ENCODE measurements at regions not wholly inside any gene's neighbourhood (a gene's known extent, or its start where the extent isn't known, plus 50 kb on each side); places are given as distances from the start of the nearest gene placed in this dataset.

DNA sequence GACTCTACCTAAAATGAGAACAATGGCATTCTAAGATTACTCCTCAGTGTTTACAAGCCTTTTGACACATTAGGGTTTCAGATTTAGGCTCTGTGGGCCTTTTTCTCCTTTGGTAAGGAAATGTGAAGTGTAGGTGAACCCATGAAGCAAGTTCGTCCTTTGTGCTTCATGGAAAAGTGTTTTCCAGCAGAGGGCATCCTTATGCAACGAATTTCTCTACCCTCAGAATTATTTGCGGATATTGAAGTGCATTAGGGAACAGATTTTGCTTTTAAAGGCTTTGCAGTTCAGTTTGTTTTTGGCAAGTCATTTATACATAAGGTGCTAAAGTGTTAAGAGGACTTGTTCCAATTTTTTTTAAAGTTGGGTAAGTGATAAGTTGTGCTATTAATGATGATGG is 55.7 kb upstream of the FERMT1 start:
- Mint-ChIP-seq H3K9me3 (no peaks in the 10 kb centered on the region), H3K36me3 (no peaks in the 10 kb centered on the region), H3K27me3 (peaks cover 13% of the 10 kb centered on the region), H3K4me3 (no peak overlapping the region), H3K27ac (no peak overlapping the region), H3K4me1 (ENCODE audit: unreplicated experiment) (peaks cover 3% of the 10 kb centered on the region)
- no peak for DNase-seq (ENCODE audit: extremely low spot score, unreplicated experiment)
- TF ChIP-seq, protein P1, sequence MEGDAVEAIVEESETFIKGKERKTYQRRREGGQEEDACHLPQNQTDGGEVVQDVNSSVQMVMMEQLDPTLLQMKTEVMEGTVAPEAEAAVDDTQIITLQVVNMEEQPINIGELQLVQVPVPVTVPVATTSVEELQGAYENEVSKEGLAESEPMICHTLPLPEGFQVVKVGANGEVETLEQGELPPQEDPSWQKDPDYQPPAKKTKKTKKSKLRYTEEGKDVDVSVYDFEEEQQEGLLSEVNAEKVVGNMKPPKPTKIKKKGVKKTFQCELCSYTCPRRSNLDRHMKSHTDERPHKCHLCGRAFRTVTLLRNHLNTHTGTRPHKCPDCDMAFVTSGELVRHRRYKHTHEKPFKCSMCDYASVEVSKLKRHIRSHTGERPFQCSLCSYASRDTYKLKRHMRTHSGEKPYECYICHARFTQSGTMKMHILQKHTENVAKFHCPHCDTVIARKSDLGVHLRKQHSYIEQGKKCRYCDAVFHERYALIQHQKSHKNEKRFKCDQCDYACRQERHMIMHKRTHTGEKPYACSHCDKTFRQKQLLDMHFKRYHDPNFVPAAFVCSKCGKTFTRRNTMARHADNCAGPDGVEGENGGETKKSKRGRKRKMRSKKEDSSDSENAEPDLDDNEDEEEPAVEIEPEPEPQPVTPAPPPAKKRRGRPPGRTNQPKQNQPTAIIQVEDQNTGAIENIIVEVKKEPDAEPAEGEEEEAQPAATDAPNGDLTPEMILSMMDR (conservative IDR thresholded peaks at IDR 0.05): peak; percentile 73

DNA sequence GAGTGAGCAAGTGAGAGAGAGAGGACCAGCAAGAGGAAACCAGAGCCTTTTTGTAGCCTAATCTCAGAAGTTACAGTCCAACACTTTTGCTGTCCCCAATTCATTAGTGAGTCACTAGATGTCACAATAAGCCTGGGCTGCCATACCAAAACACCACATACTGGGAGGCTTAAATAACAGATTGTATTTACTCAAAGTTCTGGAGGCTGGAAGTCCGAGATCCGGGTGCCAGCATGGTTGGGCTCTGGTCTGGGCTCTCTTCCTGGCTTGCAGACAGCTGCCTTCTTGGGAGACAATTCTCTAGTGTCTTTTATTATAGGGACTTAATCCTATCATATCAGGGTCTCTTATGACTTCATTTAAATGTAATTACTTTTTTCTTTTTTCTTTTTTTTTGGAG is 50.7 kb upstream of the FERMT1 start:
- Mint-ChIP-seq H3K4me3 (no peak overlapping the region), H3K27ac (no peak overlapping the region)

More for the DNA sequence above, 50.7 kb upstream of the FERMT1 start:
- Mint-ChIP-seq H3K9me3 (peaks cover 3% of the 10 kb centered on the region), H3K27me3 (peaks cover 12% of the 10 kb centered on the region), H3K4me1 (ENCODE audit: unreplicated experiment) (peaks cover under 1% of the 10 kb centered on the region), H3K36me3 (no peaks in the 10 kb centered on the region)
- TF ChIP-seq, protein P1 (conservative IDR thresholded peaks at IDR 0.05): no peak
- DNase-seq (ENCODE audit: extremely low spot score, unreplicated experiment): no peak
